Upper lobe of right lung (tissue), 1 donor: ENCODE measurements at regions not wholly inside any gene's neighbourhood (a gene's known extent, or its start where the extent isn't known, plus 50 kb on each side); places are given as distances from the start of the nearest gene placed in this dataset.

Experiments used
- ATAC-seq: fragments of 200-7000 bp; cut with Tn5 transposase; one replicate; pipeline ENCODE4 v1.9.1; 2020; ENCODE audit warnings: mild to moderate bottlenecking, moderate library complexity
- DNase-seq: peaks from one replicate; pipeline ENCODE4 v3.0.0-alpha.2; 2020
- H3K27ac ChIP-seq: fragments of 200-600 bp; one replicate; pipeline ENCODE4 v1.8.0; 2022
- H3K27me3 ChIP-seq: fragments of 200-600 bp; one replicate; pipeline ENCODE4 v1.8.0; 2022; ENCODE audit warnings: mild to moderate bottlenecking
- H3K36me3 ChIP-seq: fragments of 200-600 bp; one replicate; pipeline ENCODE4 v1.8.0; 2022
- H3K4me1 ChIP-seq: fragments of 200-600 bp; one replicate; pipeline ENCODE4 v1.8.0; 2022
- H3K4me3 ChIP-seq: fragments of 200-600 bp; one replicate; pipeline ENCODE4 v1.8.0; 2022; ENCODE audit warnings: mild to moderate bottlenecking
- H3K9me3 ChIP-seq: fragments of 200-600 bp; one replicate; pipeline ENCODE4 v1.8.0; 2022
- intact Hi-C: fragments of 100-400 bp; cut with DNase I; formaldehyde crosslinking; loops from one replicate; pipeline ENCODE4 v1.11.0; 2022
- TF ChIP-seq, protein P1 (sequence below): fragments of 200-600 bp; IDR thresholded peaks from one replicate; pipeline ENCODE4 v1.8.0; 2022; ENCODE audit warnings: antibody characterized with exemption
- donor health status: DM: no; HTN: yes; CAD: no; lungs with severe emphysema.

GRCh38 chr1:68625624-68626023, 128.7 kb upstream of the DEPDC1 start:
- no peak for DNase-seq
- TF ChIP-seq, protein P1, sequence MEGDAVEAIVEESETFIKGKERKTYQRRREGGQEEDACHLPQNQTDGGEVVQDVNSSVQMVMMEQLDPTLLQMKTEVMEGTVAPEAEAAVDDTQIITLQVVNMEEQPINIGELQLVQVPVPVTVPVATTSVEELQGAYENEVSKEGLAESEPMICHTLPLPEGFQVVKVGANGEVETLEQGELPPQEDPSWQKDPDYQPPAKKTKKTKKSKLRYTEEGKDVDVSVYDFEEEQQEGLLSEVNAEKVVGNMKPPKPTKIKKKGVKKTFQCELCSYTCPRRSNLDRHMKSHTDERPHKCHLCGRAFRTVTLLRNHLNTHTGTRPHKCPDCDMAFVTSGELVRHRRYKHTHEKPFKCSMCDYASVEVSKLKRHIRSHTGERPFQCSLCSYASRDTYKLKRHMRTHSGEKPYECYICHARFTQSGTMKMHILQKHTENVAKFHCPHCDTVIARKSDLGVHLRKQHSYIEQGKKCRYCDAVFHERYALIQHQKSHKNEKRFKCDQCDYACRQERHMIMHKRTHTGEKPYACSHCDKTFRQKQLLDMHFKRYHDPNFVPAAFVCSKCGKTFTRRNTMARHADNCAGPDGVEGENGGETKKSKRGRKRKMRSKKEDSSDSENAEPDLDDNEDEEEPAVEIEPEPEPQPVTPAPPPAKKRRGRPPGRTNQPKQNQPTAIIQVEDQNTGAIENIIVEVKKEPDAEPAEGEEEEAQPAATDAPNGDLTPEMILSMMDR = no peak

GRCh38 chr1:68633141-68633919, 136.4 kb upstream of the DEPDC1 start:
- no peaks in the 10 kb centered on the region for H3K9me3 ChIP-seq
- no peak overlapping the region for H3K27ac ChIP-seq
- no peaks in the 10 kb centered on the region for H3K27me3 ChIP-seq
- TF ChIP-seq, protein P1 = no peak
- DNase-seq (no peak), ATAC-seq (no peak)
- no peaks in the 10 kb centered on the region for H3K4me1 ChIP-seq
- no peaks in the 10 kb centered on the region for H3K36me3 ChIP-seq
- intact Hi-C loops = no loop called here
- no peak overlapping the region for H3K4me3 ChIP-seq

More at GRCh38 chr1:68625624-68626023, 128.7 kb upstream of the DEPDC1 start:
- H3K4me1 ChIP-seq = no peaks in the 10 kb centered on the region
- no peak overlapping the region for H3K27ac ChIP-seq
- no peak for ATAC-seq
- intact Hi-C loops = no loop called here
- H3K36me3 ChIP-seq = no peaks in the 10 kb centered on the region
- H3K4me3 ChIP-seq = no peak overlapping the region
- H3K27me3 ChIP-seq = no peaks in the 10 kb centered on the region
- H3K9me3 ChIP-seq = peaks cover 16% of the 10 kb centered on the region

GRCh38 chr1:68644504-68644903, 147.6 kb upstream of the DEPDC1 start:
- H3K4me1 ChIP-seq = no peaks in the 10 kb centered on the region
- no peak for ATAC-seq
- intact Hi-C loops = no loop called here

GRCh38 chr1:68651115-68651514, 154.2 kb upstream of the DEPDC1 start:
- ATAC-seq = no peak

More at GRCh38 chr1:68644504-68644903, 147.6 kb upstream of the DEPDC1 start:
- Histone ChIP-seq H3K36me3 (no peaks in the 10 kb centered on the region), H3K27me3 (no peaks in the 10 kb centered on the region), H3K9me3 (no peaks in the 10 kb centered on the region), H3K4me3 (no peak overlapping the region), H3K27ac (no peak overlapping the region)
- no peak for DNase-seq
- TF ChIP-seq, protein P1 = no peak

DNA sequence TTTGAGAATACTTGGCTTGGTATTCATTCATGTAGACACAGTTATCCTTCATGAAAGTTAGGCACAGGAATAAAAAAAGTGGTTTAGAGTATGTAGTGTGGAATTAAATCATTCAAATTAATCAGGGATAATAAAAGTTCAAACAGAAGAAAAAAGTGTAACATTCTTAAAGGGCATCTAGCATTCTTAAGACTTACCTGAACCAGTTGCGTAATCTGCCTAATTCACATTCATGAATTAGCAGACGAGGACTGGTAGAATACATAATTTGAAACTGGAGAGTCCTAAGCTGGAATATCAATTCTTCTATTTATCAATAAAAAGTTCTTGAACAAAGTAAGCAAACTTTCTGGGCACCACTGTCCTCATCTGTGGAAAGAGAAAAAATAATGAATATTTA, 157.0 kb upstream of the DEPDC1 start:
- Histone ChIP-seq H3K4me1 (no peaks in the 10 kb centered on the region), H3K27ac (no peak overlapping the region), H3K9me3 (no peaks in the 10 kb centered on the region), H3K27me3 (no peaks in the 10 kb centered on the region), H3K4me3 (no peak overlapping the region), H3K36me3 (no peaks in the 10 kb centered on the region)
- ATAC-seq = no peak
- intact Hi-C loops = no loop called here
- TF ChIP-seq, protein P1 = no peak
- DNase-seq = no peak

More at GRCh38 chr1:68651115-68651514, 154.2 kb upstream of the DEPDC1 start:
- H3K4me1 ChIP-seq = no peaks in the 10 kb centered on the region
- TF ChIP-seq, protein P1 = no peak
- no peak overlapping the region for H3K27ac ChIP-seq
- H3K9me3 ChIP-seq = no peaks in the 10 kb centered on the region
- H3K27me3 ChIP-seq = no peaks in the 10 kb centered on the region
- no peak overlapping the region for H3K4me3 ChIP-seq
- no peak for DNase-seq
- intact Hi-C loops = no loop called here
- H3K36me3 ChIP-seq = no peaks in the 10 kb centered on the region
